ENCODE measurements at regions not wholly inside any gene's neighbourhood (a gene's known extent, or its start where the extent isn't known, plus 50 kb on each side); places are given as distances from the start of the nearest gene placed in this dataset.
A peak's percentile ranks its signal among the peaks of the same experiment; 100 is the strongest.

- intact Hi-C loops (cut with DNase I; ENCODE audit: low total_unique reads): no loop called here
- DNase-seq: no peak
- no peaks in the 10 kb centered on the region for H3K27me3 ChIP-seq
- no peaks in the 10 kb centered on the region for H3K9me3 ChIP-seq
- H3K27ac ChIP-seq: no peak overlapping the region
- TF ChIP-seq POLR2A (IDR thresholded peaks at IDR 0.05) (no peak), CTCF (IDR thresholded peaks at IDR 0.05) (no peak)
- H3K4me1 ChIP-seq: no peaks in the 10 kb centered on the region
- WGBS, 2 donors: 55 to 65% methylated on average over 2 of the region's 2 CpGs
- H3K36me3 ChIP-seq (ENCODE audit: low read depth, missing control alignments): no peaks in the 10 kb centered on the region
- H3K4me3 ChIP-seq: no peak overlapping the region
These were observed 75.1 kb upstream of the ADCY2 start for GRCh38 chr5:7320701-7321301.

- intact Hi-C loops (cut with DNase I; ENCODE audit: low total_unique reads): no loop called here
- H3K27ac ChIP-seq: no peak overlapping the region
These were observed 74.2 kb upstream of the ADCY2 start for GRCh38 chr5:7321724-7322123.

GRCh38 chr5:7324919-7325318 lies 71.0 kb upstream of the ADCY2 start:
- intact Hi-C loops (cut with DNase I; ENCODE audit: low total_unique reads): no loop called here

More at GRCh38 chr5:7321724-7322123, 74.2 kb upstream of the ADCY2 start:
- 51 to 82% methylated on average over 1 to 2 of the region's 2 CpGs for WGBS, 2 donors
- Histone ChIP-seq H3K4me3 (no peak overlapping the region), H3K4me1 (no peaks in the 10 kb centered on the region), H3K36me3 (ENCODE audit: low read depth, missing control alignments) (no peaks in the 10 kb centered on the region), H3K27me3 (no peaks in the 10 kb centered on the region), H3K9me3 (no peaks in the 10 kb centered on the region)
- TF ChIP-seq CTCF (IDR thresholded peaks at IDR 0.05): no peak
- no peak for TF ChIP-seq POLR2A (IDR thresholded peaks at IDR 0.05)
- no peak for DNase-seq

GRCh38 chr5:7325975-7326913 lies 69.7 kb upstream of the ADCY2 start:
- 81 to 82% methylated on average over 8 of the region's 8 CpGs for WGBS, 2 donors
- Histone ChIP-seq H3K36me3 (ENCODE audit: low read depth, missing control alignments) (no peaks in the 10 kb centered on the region), H3K9me3 (no peaks in the 10 kb centered on the region), H3K27ac (no peak overlapping the region), H3K27me3 (no peaks in the 10 kb centered on the region), H3K4me3 (no peak overlapping the region), H3K4me1 (no peaks in the 10 kb centered on the region)
- DNase-seq: peak; percentile 18
- TF ChIP-seq CTCF (IDR thresholded peaks at IDR 0.05): no peak
- TF ChIP-seq POLR2A (IDR thresholded peaks at IDR 0.05): no peak
- intact Hi-C loops (cut with DNase I; ENCODE audit: low total_unique reads): no loop called here

More at GRCh38 chr5:7324919-7325318, 71.0 kb upstream of the ADCY2 start:
- H3K27ac ChIP-seq: no peak overlapping the region
- no peaks in the 10 kb centered on the region for H3K27me3 ChIP-seq
- H3K4me3 ChIP-seq: no peak overlapping the region
- no peaks in the 10 kb centered on the region for H3K4me1 ChIP-seq
- TF ChIP-seq POLR2A (IDR thresholded peaks at IDR 0.05) (no peak), CTCF (IDR thresholded peaks at IDR 0.05) (no peak)
- H3K36me3 ChIP-seq (ENCODE audit: low read depth, missing control alignments): no peaks in the 10 kb centered on the region
- DNase-seq: no peak
- 87 to 90% methylated on average over 4 of the region's 4 CpGs for WGBS, 2 donors
- no peaks in the 10 kb centered on the region for H3K9me3 ChIP-seq
